ENCODE measurements at regions not wholly inside any gene's neighbourhood (a gene's known extent, or its start where the extent isn't known, plus 50 kb on each side); places are given as distances from the start of the nearest gene placed in this dataset.

DNA sequence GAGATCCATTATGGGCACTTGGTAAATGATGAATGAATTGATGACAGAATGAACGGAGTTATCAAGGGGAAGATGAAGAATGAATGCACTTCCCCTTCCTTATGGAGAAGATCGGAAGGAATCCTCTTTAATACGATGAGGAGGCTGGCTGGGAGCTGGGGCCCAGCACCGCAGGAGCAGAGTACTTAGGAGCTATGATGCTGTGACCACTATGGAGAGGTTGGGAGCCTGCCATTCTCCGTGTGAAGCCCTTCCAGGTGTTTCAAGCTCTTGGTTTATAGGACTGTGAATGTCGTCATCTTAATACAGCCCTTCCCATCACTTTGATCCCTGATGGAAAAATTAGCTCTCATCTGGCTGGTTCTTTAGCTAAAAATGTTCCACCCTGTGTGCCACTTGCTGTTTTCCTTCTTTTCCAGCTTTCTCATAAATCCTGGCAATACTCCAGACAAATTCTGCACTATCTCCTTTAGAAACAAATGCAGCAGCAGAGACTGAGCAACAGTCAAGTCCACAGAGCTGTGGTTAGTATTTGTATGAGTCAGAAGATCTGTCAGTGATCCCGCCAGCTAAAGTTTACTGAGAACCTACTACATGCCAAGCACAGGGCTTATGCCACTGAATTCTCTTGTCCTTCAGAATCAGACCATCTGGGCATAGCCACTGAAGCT, 263.1 kb upstream of the CRY1 start:
- peak overlapping the region; percentile 4 for H3K4me3 Mint-ChIP-seq
- no peak overlapping the region for H3K27ac Mint-ChIP-seq
- H3K9me3 Mint-ChIP-seq, result peaks cover 8% of the 10 kb centered on the region
- H3K27me3 Mint-ChIP-seq, result no peaks in the 10 kb centered on the region
- peak; percentile 70 for DNase-seq
- intact Hi-C loops (cut with micrococcal nuclease), result loop anchor here (1.0 to 10.0 kb wide), 2 partner anchors 12 to 48 kb away; no protein-coding TSS in a partner anchor
- peaks cover 65% of the 10 kb centered on the region for H3K4me1 Mint-ChIP-seq
- peaks cover 11% of the 10 kb centered on the region for H3K36me3 Mint-ChIP-seq (ENCODE audit: low read depth)

DNA sequence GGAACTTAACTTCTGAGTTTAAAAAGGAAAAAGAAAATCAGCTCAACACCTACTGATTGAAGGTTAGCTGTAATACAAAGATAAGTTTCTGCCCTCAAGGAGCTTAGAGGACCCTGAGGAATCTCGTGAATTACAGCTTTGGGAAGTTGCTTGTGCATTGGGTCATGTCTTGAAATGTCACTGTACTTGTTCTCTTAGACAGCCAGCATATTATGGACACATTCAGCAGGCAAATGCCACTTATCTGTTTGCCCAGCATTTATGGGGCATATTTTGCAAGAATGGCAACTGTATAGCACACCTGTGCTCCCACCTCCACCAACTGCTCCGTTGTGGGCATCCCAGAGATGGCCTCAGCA, 263.6 kb upstream of the CRY1 start:
- Mint-ChIP-seq H3K27me3 (no peaks in the 10 kb centered on the region), H3K36me3 (ENCODE audit: low read depth) (peaks cover 11% of the 10 kb centered on the region), H3K4me3 (no peak overlapping the region), H3K9me3 (peaks cover 8% of the 10 kb centered on the region), H3K4me1 (peaks cover 65% of the 10 kb centered on the region), H3K27ac (no peak overlapping the region)
- intact Hi-C loops (cut with micrococcal nuclease), result loop anchor here (1.0 to 10.0 kb wide), 2 partner anchors 11 to 48 kb away; no protein-coding TSS in a partner anchor
- no peak for DNase-seq

DNA sequence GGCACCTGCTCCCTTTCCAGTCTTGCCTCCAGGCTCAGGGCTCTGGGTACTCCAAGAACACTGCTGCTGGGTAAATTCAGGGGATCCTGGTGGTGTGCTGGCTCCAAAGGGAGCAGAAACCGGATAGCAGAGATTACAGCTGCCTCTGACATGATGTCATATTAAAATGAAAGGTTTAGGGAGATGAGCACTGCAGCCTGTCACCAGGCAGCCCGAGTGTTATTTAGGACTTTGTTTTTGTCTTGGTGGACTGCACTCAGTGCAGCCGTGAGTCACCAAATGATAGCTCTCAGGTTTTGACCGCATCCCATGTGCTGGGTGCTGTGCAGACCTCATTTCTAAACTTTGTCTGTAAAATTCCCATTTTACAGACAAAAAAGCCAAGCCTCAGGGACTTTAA, 266.0 kb upstream of the CRY1 start:
- peaks cover under 1% of the 10 kb centered on the region for H3K9me3 Mint-ChIP-seq
- no peak overlapping the region for H3K27ac Mint-ChIP-seq
- peaks cover 11% of the 10 kb centered on the region for H3K36me3 Mint-ChIP-seq (ENCODE audit: low read depth)
- H3K27me3 Mint-ChIP-seq, result no peaks in the 10 kb centered on the region
- intact Hi-C loops (cut with micrococcal nuclease), result loop anchor here (10.0 kb wide), 1 partner anchor 45 kb away; no protein-coding TSS in a partner anchor
- no peak overlapping the region for H3K4me3 Mint-ChIP-seq
- no peak for DNase-seq
- H3K4me1 Mint-ChIP-seq, result peaks cover 50% of the 10 kb centered on the region

DNA sequence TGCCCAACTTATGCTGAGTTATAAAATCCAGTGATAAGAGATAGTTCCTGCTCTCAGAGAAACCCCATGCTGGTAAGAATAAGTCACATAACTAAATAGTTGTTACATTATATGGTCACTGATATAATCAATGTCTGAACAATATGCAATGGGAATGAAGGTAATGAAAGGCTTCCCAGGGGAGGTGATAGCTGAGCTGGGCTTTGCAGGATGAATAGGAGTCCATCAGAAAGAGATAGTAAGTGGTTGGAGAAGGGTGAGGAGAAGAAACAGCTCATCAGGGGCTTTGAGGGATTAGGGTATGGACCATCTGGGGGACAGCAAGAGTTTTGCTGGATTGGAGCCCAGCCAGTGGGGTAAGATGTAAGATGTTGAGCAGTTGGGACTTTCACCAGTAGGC, 266.7 kb upstream of the CRY1 start:
- intact Hi-C loops (cut with micrococcal nuclease), result no loop called here
- Mint-ChIP-seq H3K27ac (no peak overlapping the region), H3K27me3 (no peaks in the 10 kb centered on the region), H3K4me1 (peaks cover 45% of the 10 kb centered on the region), H3K4me3 (no peak overlapping the region), H3K9me3 (no peaks in the 10 kb centered on the region), H3K36me3 (ENCODE audit: low read depth) (peaks cover 11% of the 10 kb centered on the region)
- DNase-seq, result no peak

DNA sequence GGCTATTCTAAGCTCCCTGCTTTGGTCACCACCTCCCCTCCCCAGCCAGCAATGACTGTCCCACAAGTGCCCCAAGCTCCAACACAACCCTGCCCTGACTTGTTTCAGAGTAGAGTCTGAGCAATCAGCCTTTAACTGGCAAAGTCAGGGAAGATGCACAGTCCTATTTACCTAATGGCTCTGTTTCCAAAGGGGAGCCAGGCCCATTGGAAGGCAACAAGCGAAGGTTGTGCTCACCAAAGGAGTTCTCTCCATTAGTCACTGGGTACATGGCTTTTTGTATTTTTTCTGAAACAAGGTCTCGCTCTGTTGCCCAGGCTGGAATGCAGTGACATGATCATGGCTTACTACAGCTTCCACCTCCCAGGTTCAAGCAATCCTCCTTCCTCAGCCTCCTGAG, 267.1 kb upstream of the CRY1 start:
- Mint-ChIP-seq H3K9me3 (no peaks in the 10 kb centered on the region), H3K27ac (no peak overlapping the region), H3K27me3 (no peaks in the 10 kb centered on the region), H3K4me1 (peaks cover 42% of the 10 kb centered on the region), H3K36me3 (ENCODE audit: low read depth) (peaks cover 11% of the 10 kb centered on the region), H3K4me3 (no peak overlapping the region)
- intact Hi-C loops (cut with micrococcal nuclease), result no loop called here
- DNase-seq, result no peak

DNA sequence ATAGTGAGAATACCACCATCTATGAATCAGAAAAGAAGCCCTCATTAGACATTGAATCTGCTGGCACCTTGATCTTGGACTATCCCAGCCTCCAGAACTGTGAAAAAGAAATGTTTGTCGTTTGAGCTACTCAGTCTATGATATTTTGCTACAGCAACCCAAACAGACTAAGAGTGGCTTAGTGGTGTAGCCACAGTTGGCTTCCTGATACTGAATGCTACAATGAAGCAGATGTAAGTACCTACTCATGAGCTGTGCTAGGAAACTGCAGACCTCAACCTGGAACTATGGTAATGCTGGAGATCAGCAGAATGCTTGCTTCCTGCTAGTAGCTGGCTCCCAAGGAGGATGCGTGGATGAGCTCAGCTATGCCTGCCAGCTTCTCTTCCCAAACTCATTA, 268.6 kb upstream of the CRY1 start:
- Mint-ChIP-seq H3K27me3 (no peaks in the 10 kb centered on the region), H3K27ac (no peak overlapping the region), H3K4me1 (peaks cover 43% of the 10 kb centered on the region), H3K9me3 (no peaks in the 10 kb centered on the region), H3K4me3 (no peak overlapping the region), H3K36me3 (ENCODE audit: low read depth) (peaks cover 11% of the 10 kb centered on the region)
- no peak for DNase-seq
- intact Hi-C loops (cut with micrococcal nuclease), result no loop called here

DNA sequence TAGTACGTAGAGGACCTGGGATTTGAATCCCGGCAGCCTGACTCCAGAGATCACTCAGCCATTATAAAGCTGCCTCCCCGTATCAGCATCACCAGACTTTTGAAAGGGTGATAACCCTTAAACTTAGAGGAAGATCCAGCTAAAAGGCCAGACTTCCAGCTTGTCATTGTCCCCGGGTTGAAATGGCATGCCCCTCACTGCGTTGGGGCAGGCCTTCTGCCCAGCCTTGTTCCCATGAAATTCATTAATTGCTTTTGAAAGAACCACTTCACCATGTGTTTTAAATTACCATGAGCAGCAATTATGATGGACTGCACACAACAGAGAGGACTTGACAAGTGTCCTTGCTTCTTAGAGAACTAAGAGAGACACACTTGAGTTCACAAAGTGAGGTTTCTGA, 269.6 kb upstream of the CRY1 start:
- no peak for DNase-seq
- H3K4me1 Mint-ChIP-seq, result peaks cover 45% of the 10 kb centered on the region
- peaks cover 8% of the 10 kb centered on the region for H3K36me3 Mint-ChIP-seq (ENCODE audit: low read depth)
- no peaks in the 10 kb centered on the region for H3K27me3 Mint-ChIP-seq
- H3K27ac Mint-ChIP-seq, result no peak overlapping the region
- no peak overlapping the region for H3K4me3 Mint-ChIP-seq
- intact Hi-C loops (cut with micrococcal nuclease), result no loop called here
- no peaks in the 10 kb centered on the region for H3K9me3 Mint-ChIP-seq

DNA sequence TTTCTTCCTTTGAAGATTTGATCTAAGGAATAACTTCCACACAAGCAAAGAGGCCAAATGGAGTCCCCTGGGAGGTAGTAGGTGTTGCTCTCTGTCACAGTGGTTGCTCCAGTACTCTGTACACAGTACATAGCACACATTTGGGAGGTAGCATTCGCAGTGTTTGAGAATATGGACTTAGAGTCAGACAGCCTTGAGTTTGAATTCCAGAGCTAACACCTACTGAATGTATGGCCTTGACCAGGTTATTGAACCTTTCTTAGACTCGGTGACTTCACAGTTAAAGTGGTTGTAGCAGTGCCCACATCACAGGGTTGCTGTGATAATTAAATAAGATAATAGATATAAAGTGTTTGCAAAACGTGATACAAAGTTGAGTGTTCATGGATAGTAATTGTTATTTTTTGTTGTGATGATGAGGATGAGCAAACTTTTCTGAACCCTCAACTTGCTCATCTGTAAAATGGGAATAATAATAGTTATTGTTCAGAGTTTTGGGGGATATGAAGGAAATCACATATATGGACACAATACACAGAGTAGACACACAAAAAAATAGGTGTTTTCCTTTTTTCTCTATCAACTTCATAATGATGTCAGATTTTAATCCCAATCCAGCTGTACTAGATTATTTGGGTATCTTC, 271.6 kb upstream of the CRY1 start:
- Mint-ChIP-seq H3K4me3 (no peak overlapping the region), H3K27me3 (no peaks in the 10 kb centered on the region), H3K4me1 (peaks cover 53% of the 10 kb centered on the region), H3K27ac (no peak overlapping the region), H3K36me3 (ENCODE audit: low read depth) (peaks cover 2% of the 10 kb centered on the region), H3K9me3 (no peaks in the 10 kb centered on the region)
- intact Hi-C loops (cut with micrococcal nuclease), result no loop called here
- DNase-seq, result no peak

DNA sequence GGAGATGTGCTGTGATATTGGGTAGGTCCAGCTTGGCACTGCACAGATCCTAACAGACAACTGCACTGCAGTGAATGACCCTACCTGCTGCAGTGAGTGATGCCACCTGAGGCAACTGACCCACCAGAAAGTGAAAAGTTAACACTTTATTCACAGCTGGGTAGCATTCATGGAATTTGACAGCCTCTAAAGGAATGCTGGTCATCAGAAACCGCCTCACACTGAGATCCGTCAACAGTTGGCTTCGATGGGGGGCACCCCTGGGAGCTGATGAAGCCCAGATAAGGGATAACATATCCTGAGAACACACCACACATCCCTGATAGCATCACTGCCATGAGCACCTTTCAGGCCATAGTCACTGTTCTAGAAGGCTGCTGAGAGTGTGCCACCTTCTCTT, 272.4 kb upstream of the CRY1 start:
- peaks cover 57% of the 10 kb centered on the region for H3K4me1 Mint-ChIP-seq
- H3K27ac Mint-ChIP-seq, result no peak overlapping the region
- H3K27me3 Mint-ChIP-seq, result no peaks in the 10 kb centered on the region
- no peaks in the 10 kb centered on the region for H3K9me3 Mint-ChIP-seq
- intact Hi-C loops (cut with micrococcal nuclease), result no loop called here
- H3K4me3 Mint-ChIP-seq, result no peak overlapping the region
- H3K36me3 Mint-ChIP-seq (ENCODE audit: low read depth), result peaks cover 2% of the 10 kb centered on the region
- DNase-seq, result no peak

DNA sequence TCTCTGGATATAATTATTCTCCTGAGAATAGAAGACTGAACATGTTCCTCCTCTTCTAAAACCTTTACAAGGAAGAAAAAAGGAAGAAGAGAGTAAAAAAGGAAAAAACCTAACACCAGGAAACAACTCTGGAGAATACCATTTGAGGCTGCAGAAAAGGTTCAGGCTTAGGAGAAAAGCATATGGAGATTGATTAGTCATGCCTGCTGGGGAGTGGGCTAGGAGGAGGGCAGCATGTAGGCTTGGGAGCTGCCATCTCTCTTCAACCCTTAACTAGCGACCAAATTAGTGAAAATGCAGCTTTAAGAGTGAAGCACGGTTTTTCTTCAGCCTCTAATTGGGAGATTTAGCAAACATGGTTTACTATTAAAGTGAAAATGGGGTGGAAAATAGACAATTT, 273.0 kb upstream of the CRY1 start:
- peak overlapping the region; percentile 37 for H3K27ac Mint-ChIP-seq
- intact Hi-C loops (cut with micrococcal nuclease), result no loop called here

DNA sequence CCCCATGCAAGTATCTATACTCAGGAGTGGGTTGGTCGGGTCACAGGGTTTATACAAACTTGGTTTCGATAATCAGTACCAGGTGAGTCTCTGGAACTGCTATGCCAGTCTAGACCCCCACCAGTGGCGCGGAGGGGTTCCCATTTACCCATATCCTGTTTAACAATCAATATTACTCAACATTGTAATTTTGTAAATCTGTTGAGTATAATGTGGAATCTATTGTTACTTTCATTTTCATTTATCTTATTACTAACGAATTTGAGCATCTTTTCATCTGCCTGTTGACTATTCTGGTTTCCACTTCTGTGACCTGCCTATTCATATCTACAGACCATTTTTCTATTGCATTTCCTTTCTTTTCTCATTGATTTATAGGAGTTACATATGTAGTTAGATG, 275.2 kb upstream of the CRY1 start:
- peak; percentile 82 for DNase-seq
- peak overlapping the region; percentile 86 for H3K4me3 Mint-ChIP-seq
- H3K4me1 Mint-ChIP-seq, result peaks cover 70% of the 10 kb centered on the region
- peak overlapping the region; percentile 97 for H3K27ac Mint-ChIP-seq
- H3K36me3 Mint-ChIP-seq (ENCODE audit: low read depth), result no peaks in the 10 kb centered on the region
- intact Hi-C loops (cut with micrococcal nuclease), result loop anchor here (1.0 to 2.0 kb wide), 4 partner anchors 12 to 82 kb away; no protein-coding TSS in a partner anchor
- H3K9me3 Mint-ChIP-seq, result no peaks in the 10 kb centered on the region
- H3K27me3 Mint-ChIP-seq, result no peaks in the 10 kb centered on the region

More for the DNA sequence above, 273.0 kb upstream of the CRY1 start:
- Mint-ChIP-seq H3K4me1 (peaks cover 60% of the 10 kb centered on the region), H3K4me3 (no peak overlapping the region), H3K27me3 (no peaks in the 10 kb centered on the region), H3K9me3 (no peaks in the 10 kb centered on the region), H3K36me3 (ENCODE audit: low read depth) (peaks cover 2% of the 10 kb centered on the region)
- no peak for DNase-seq

DNA sequence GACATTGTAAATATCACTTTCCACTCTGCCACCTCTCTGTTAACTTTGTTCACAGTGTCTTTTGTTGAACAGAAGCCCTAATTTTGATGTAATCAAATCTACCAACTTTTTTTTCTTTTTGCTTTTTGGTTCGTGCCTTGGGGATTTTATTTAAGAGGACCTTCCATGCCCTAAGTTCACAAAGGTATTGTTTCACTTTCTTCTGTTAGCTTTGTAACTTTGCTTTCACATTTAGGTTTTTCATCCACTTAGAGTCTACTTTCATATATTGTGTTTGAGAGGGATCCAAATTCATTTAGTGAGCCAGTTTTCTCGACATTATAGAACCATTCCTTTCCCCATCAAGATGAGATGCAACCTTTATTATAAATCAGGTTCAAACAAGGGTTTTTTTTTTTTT, 275.7 kb upstream of the CRY1 start:
- Mint-ChIP-seq H3K27me3 (no peaks in the 10 kb centered on the region), H3K4me1 (peaks cover 75% of the 10 kb centered on the region), H3K36me3 (ENCODE audit: low read depth) (no peaks in the 10 kb centered on the region), H3K9me3 (no peaks in the 10 kb centered on the region), H3K27ac (peak overlapping the region; percentile 97), H3K4me3 (peak overlapping the region; percentile 86)
- DNase-seq, result no peak
- intact Hi-C loops (cut with micrococcal nuclease), result loop anchor here (1.0 to 2.0 kb wide), 2 partner anchors 48 to 82 kb away; no protein-coding TSS in a partner anchor

DNA sequence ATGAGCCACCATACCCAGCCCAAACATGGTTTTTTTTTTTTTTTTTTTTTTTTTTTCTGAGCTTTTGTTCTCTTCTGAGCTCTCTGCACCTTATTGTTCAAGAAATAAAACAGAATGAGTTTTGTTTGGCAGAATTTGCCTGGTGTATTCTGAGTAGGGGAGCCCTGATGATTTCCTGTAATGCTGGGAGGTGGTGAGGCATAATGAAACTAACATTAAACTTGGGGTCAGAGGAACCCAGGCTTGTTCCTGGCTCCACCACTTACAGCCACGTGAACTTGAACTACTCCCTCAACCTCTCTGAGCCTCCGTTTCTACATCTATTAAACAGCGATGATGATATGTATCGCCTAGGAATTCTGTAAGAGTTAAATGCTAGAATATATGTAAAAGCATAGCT, 276.3 kb upstream of the CRY1 start:
- Mint-ChIP-seq H3K27ac (peak overlapping the region; percentile 97), H3K4me3 (peak overlapping the region; percentile 86), H3K27me3 (no peaks in the 10 kb centered on the region), H3K4me1 (peaks cover 80% of the 10 kb centered on the region), H3K9me3 (no peaks in the 10 kb centered on the region), H3K36me3 (ENCODE audit: low read depth) (no peaks in the 10 kb centered on the region)
- peak; percentile 89 for DNase-seq
- intact Hi-C loops (cut with micrococcal nuclease), result loop anchor here (1.0 to 2.0 kb wide), 2 partner anchors 48 to 83 kb away; no protein-coding TSS in a partner anchor

DNA sequence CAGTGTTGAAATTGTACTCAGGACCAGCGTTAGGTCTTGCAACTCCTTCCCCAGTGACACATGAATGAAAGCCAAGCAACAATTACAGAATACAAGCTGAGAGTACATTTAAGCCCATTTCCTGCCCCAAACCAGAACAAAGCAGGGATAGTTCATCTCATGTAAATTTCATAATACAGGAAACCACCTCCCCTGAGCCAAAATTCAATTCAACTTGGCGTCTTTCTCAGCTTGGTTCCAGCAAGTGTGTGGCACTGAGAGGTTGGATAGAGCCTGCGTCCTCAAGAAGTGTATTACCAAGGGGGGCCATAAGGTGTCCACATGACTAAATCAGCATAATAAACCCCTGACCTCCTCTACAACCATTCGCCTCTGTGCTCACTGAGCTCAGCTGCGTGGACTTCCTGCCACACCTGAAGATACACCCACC, 278.9 kb upstream of the CRY1 start:
- Mint-ChIP-seq H3K4me3 (peak overlapping the region; percentile 69), H3K4me1 (peaks cover 72% of the 10 kb centered on the region), H3K27me3 (no peaks in the 10 kb centered on the region), H3K27ac (peak overlapping the region; percentile 86), H3K36me3 (ENCODE audit: low read depth) (no peaks in the 10 kb centered on the region), H3K9me3 (no peaks in the 10 kb centered on the region)
- intact Hi-C loops (cut with micrococcal nuclease), result loop anchor here (1.0 to 2.0 kb wide), 4 partner anchors 15 to 279 kb away; partner anchors contain the start of gene CRY1
- peak; percentile 87 for DNase-seq
